ENCODE measurements at regions not wholly inside any gene's neighbourhood (a gene's known extent, or its start where the extent isn't known, plus 50 kb on each side); places are given as distances from the start of the nearest gene placed in this dataset.

GRCh38 chr21:27831816-27832569, 865.1 kb upstream of the ADAMTS5 start:
- no peak for DNase-seq

- no peak for DNase-seq
These were observed 864.3 kb upstream of the ADAMTS5 start for GRCh38 chr21:27831177-27831576.

GRCh38 chr21:27827972-27828371, 861.1 kb upstream of the ADAMTS5 start:
- no peak for DNase-seq

GRCh38 chr21:27825035-27825434, 858.1 kb upstream of the ADAMTS5 start:
- no peak for DNase-seq

GRCh38 chr21:27823652-27824201, 856.8 kb upstream of the ADAMTS5 start:
- no peak for DNase-seq

GRCh38 chr21:27820342-27820741, 853.5 kb upstream of the ADAMTS5 start:
- DNase-seq, result no peak

- DNase-seq, result no peak
These were observed 852.4 kb upstream of the ADAMTS5 start for GRCh38 chr21:27819299-27819698.

- no peak for DNase-seq
These were observed 852.0 kb upstream of the ADAMTS5 start for GRCh38 chr21:27818847-27819246.

GRCh38 chr21:27817902-27818623, 851.2 kb upstream of the ADAMTS5 start:
- no peak for DNase-seq

- no peak for DNase-seq
These were observed 850.2 kb upstream of the ADAMTS5 start for GRCh38 chr21:27817074-27817473.

GRCh38 chr21:27816301-27816700, 849.4 kb upstream of the ADAMTS5 start:
- no peak for DNase-seq

GRCh38 chr21:27814226-27814625, 847.3 kb upstream of the ADAMTS5 start:
- no peak for DNase-seq

- no peak for DNase-seq
These were observed 846.9 kb upstream of the ADAMTS5 start for GRCh38 chr21:27813750-27814149.

- no peak for DNase-seq
These were observed 846.5 kb upstream of the ADAMTS5 start for GRCh38 chr21:27813344-27813743.

- DNase-seq, result no peak
These were observed 845.4 kb upstream of the ADAMTS5 start for GRCh38 chr21:27812279-27812678.

GRCh38 chr21:27808923-27809322, 842.0 kb upstream of the ADAMTS5 start:
- DNase-seq, result no peak

GRCh38 chr21:27807596-27807995, 840.7 kb upstream of the ADAMTS5 start:
- no peak for DNase-seq

- DNase-seq, result no peak
These were observed 839.4 kb upstream of the ADAMTS5 start for GRCh38 chr21:27806281-27806680.

- no peak for DNase-seq
These were observed 838.8 kb upstream of the ADAMTS5 start for GRCh38 chr21:27805696-27806095.

- DNase-seq, result no peak
These were observed 837.6 kb upstream of the ADAMTS5 start for GRCh38 chr21:27804515-27804914.

- no peak for DNase-seq
These were observed 836.7 kb upstream of the ADAMTS5 start for GRCh38 chr21:27803571-27803970.

- peak; percentile 50 for DNase-seq
These were observed 836.1 kb upstream of the ADAMTS5 start for GRCh38 chr21:27802816-27803475.

- DNase-seq, result no peak
These were observed 833.0 kb upstream of the ADAMTS5 start for GRCh38 chr21:27799861-27800260.

- DNase-seq, result no peak
These were observed 829.2 kb upstream of the ADAMTS5 start for GRCh38 chr21:27796106-27796505.

Data from RPMI8226 (cell line).